SK-N-SH (cell line): ENCODE measurements at regions not wholly inside any gene's neighbourhood (a gene's known extent, or its start where the extent isn't known, plus 50 kb on each side); places are given as distances from the start of the nearest gene placed in this dataset.

Experiments used
- CTCF ChIA-PET: fragments of 300-600, 350-600 bp; formaldehyde crosslinking; extraction: SDS; loops from one replicate; lab custom pipeline; 2021; lab: Yijun Ruan, JAX
- POLR2A ChIA-PET: fragments of 350-600 bp; sonication (Branson Sonifier 250); formaldehyde crosslinking; extraction: SDS; loops from one replicate; lab custom pipeline; 2020; ENCODE audit warnings: antibody characterized with exemption, inconsistent platforms; lab: Yijun Ruan, JAX
- DNase-seq: peaks from one replicate; pipeline ENCODE4 v3.0.0; 2012
- H2AFZ ChIP-seq: fragments of 200-600 bp; sonication (generic); 2 replicates; pipeline ENCODE4 v1.8.1; 2016; ENCODE audit warnings: antibody characterized with exemption, mild to moderate bottlenecking, low read depth
- H3F3A ChIP-seq: fragments of 200-600 bp; sonication (generic); replicated peaks from 2 replicates; pipeline ENCODE3; 2016; ENCODE audit warnings: antibody characterized with exemption, mild to moderate bottlenecking; ENCODE audit not compliant: insufficient read depth
- H3K27ac ChIP-seq, 2 experiments: fragments of 200-500 bp in 1 of 2; fragments of 200-600 bp in 1 of 2; sonication (Bioruptor generic) in 1 of 2; sonication (generic), shearing (Covaris generic) in 1 of 2; 2 replicates each; pipeline versions ENCODE4 v1.5.1 to v1.6.1; 2014 to 2016; ENCODE audit warnings: low read depth in 2 of 2, inconsistent platforms in 1 of 2, low read length in 1 of 2, mild to moderate bottlenecking in 1 of 2, mixed read lengths in 1 of 2
- H3K27me3 ChIP-seq: fragments of 200-600 bp; sonication (generic), shearing (Covaris generic); 2 replicates; pipeline ENCODE4 v1.6.1; 2016; ENCODE audit warnings: mixed run types; ENCODE audit not compliant: insufficient read depth
- H3K36me3 ChIP-seq, 2 experiments: fragments of 200-500 bp in 1 of 2; fragments of 200-600 bp in 1 of 2; sonication (Bioruptor generic) in 1 of 2; sonication (generic) in 1 of 2; replicated peaks in 1 of 2; 2 replicates each; pipeline versions ENCODE3 to v1.5.1; 2014 to 2016; ENCODE audit warnings: low read length in 1 of 2, mild to moderate bottlenecking in 1 of 2; ENCODE audit not compliant: insufficient read depth in 2 of 2, control insufficient read depth in 1 of 2
- H3K4me1 ChIP-seq, 2 experiments: fragments of 200-500 bp in 1 of 2; fragments of 200-600 bp in 1 of 2; sonication (Bioruptor generic) in 1 of 2; sonication (generic), shearing (Covaris generic) in 1 of 2; 2 replicates each; pipeline versions ENCODE4 v1.5.1 to v1.6.1; 2014 to 2016; ENCODE audit warnings: low read depth in 1 of 2, low read length in 1 of 2, mixed run types in 1 of 2; ENCODE audit not compliant: insufficient read depth in 2 of 2, control insufficient read depth in 1 of 2
- H3K4me2 ChIP-seq: fragments of 200-600 bp; sonication (generic), shearing (Covaris generic); 2 replicates; pipeline ENCODE4 v1.6.1; 2017; ENCODE audit warnings: mixed run types
- H3K4me3 ChIP-seq, 2 experiments: fragments of 200-500 bp in 1 of 2; fragments of 200-600 bp in 1 of 2; sonication (Bioruptor generic) in 1 of 2; sonication (generic), shearing (Covaris generic) in 1 of 2; 2 replicates each; pipeline versions ENCODE4 v1.5.1 to v1.8.1; 2014 to 2016; ENCODE audit warnings: low read depth in 2 of 2, inconsistent platforms in 1 of 2, low read length in 1 of 2, mild to moderate bottlenecking in 1 of 2, mixed read lengths in 1 of 2, moderate library complexity in 1 of 2
- H3K79me2 ChIP-seq: fragments of 200-600 bp; sonication (generic); 2 replicates; pipeline ENCODE4 v1.8.1; 2017; ENCODE audit warnings: mild to moderate bottlenecking; ENCODE audit not compliant: insufficient read depth
- H3K9ac ChIP-seq: fragments of 200-600 bp; sonication (generic); 2 replicates; pipeline ENCODE4 v1.6.1; 2017; ENCODE audit warnings: mixed run types
- H3K9me2 ChIP-seq: fragments of 200-600 bp; sonication (generic); 2 replicates; pipeline ENCODE4 v1.6.1; 2017; ENCODE audit warnings: mixed run types
- H3K9me3 ChIP-seq: fragments of 200-600 bp; sonication (generic); 2 replicates; pipeline ENCODE4 v1.6.1; 2017; ENCODE audit warnings: mixed run types, mild to moderate bottlenecking, moderate library complexity
- H4K20me1 ChIP-seq: fragments of 200-600 bp; sonication (generic); 2 replicates; pipeline ENCODE4 v1.6.1; 2017; ENCODE audit warnings: mild to moderate bottlenecking, mixed run types; ENCODE audit not compliant: insufficient read depth
- ELF1 ChIP-seq: IDR thresholded peaks from 2 replicates; pipeline ENCODE4 v1.4.0; 2012
- FOSL2 ChIP-seq: IDR thresholded peaks from 2 replicates; pipeline ENCODE4 v1.4.0; 2012; ENCODE audit warnings: low read depth, mild to moderate bottlenecking, moderate library complexity, borderline replicate concordance
- GATA2 ChIP-seq: sonication (generic); formaldehyde crosslinking; IDR thresholded peaks from 2 replicates; pipeline ENCODE4 v1.5.0; 2020; ENCODE audit warnings: mild to moderate bottlenecking, missing genetic modification reagents
- JUND ChIP-seq: IDR thresholded peaks from 2 replicates; pipeline ENCODE4 v1.4.0; 2012
- POLR2AphosphoS5 ChIP-seq: IDR thresholded peaks from 2 replicates; pipeline ENCODE4 v1.6.1; 2012; ENCODE audit warnings: low read depth, low read length
- RAD21 ChIP-seq: IDR thresholded peaks from 2 replicates; pipeline ENCODE4 v1.6.1; 2012; ENCODE audit warnings: mild to moderate bottlenecking, low read length
- RXRA ChIP-seq: IDR thresholded peaks from 2 replicates; pipeline ENCODE4 v1.4.0; 2012; ENCODE audit warnings: low read depth, mild to moderate bottlenecking, borderline replicate concordance
- TAF1 ChIP-seq: IDR thresholded peaks from 2 replicates; pipeline ENCODE4 v1.6.1; 2012; ENCODE audit warnings: low read depth, mild to moderate bottlenecking, low read length, moderate library complexity, borderline replicate concordance
- WGBS: methylation state at CpG from one replicate; pipeline ENCODE4 v1.1.6; 2017; ENCODE audit warnings: low lambda C conversion rate; 5-methylcytosine and 5-hydroxymethylcytosine counted together
- TF ChIP-seq, protein P1 (sequence below): IDR thresholded peaks from 2 replicates; pipeline ENCODE4 v1.4.0; 2012; ENCODE audit warnings: low read depth, borderline replicate concordance
- TF ChIP-seq, protein P2 (sequence below): IDR thresholded peaks from 2 replicates; pipeline ENCODE4 v1.4.0; 2012; ENCODE audit warnings: low read depth

DNA sequence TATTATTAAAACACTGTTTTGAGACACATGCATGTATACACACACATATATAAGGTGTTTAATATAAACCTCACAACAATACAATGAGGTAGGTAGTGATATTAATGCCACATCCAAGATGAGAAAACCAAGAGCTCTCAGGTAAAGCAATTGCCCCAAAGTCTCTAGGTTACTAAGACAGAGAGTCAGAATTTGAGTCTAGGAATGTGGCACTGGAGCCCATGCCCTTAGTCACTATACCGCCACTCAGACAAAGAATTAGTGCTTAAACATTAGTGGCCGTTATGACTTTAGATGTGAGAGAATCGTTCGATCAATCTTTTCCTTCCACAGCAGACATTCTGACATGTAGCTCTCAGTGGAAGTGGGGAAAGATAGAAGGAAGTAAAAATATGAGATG, 108.2 kb upstream of the ACSL4 start (continued):
- TF ChIP-seq, protein P1, sequence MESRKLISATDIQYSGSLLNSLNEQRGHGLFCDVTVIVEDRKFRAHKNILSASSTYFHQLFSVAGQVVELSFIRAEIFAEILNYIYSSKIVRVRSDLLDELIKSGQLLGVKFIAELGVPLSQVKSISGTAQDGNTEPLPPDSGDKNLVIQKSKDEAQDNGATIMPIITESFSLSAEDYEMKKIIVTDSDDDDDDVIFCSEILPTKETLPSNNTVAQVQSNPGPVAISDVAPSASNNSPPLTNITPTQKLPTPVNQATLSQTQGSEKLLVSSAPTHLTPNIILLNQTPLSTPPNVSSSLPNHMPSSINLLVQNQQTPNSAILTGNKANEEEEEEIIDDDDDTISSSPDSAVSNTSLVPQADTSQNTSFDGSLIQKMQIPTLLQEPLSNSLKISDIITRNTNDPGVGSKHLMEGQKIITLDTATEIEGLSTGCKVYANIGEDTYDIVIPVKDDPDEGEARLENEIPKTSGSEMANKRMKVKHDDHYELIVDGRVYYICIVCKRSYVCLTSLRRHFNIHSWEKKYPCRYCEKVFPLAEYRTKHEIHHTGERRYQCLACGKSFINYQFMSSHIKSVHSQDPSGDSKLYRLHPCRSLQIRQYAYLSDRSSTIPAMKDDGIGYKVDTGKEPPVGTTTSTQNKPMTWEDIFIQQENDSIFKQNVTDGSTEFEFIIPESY, result no peak
- no peak for TF ChIP-seq POLR2AphosphoS5
- TF ChIP-seq RAD21, result no peak
- no peak for TF ChIP-seq TAF1

DNA sequence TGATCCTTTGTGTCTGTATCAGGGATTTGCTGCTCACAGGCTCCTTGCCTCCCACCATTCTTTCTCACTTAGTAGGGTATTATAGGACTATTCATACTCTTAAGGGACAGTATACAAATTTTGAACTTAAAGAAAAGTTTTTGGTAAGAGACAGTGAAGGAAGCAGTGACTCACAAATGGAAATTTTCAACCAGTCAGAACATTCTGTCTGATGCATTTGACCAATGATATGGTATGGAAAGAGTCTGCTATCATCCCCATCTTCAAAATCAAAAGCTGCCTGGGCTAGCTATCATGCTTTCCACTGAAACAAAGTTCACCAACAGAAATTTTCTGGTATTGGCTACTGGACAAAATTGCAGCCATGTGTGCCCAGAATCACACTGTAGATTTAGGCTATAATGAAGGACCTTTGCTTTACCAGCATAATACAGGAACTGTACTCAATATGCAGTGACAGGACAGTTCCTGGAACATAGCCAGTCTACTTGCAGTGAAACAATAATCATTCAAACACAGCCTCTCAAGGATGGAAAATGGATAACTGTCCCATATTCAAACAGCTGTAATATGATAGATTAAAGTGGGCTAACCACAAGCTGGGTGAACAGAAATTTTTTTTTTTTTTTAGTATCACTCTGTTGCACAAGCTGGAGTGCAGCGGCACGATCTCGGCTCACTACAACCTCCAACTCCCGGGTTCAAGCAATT, 109.0 kb upstream of the ACSL4 start:
- no peak for DNase-seq
- Histone ChIP-seq H3K27me3 (no peaks in the 10 kb centered on the region), H3K27ac (peak overlapping the region in 1 of 2 experiments; percentile 79; a peak in 2 of 4 replicates), H2AFZ (peak overlapping the region; percentile 26; the same call in 1 of the 2 replicates), H3F3A (no peaks in the 10 kb centered on the region), H3K9ac (no peak overlapping the region), H4K20me1 (no peaks in the 10 kb centered on the region), H3K36me3 (no peaks in the 10 kb centered on the region), H3K4me2 (no peak overlapping the region), H3K9me3 (no peaks in the 10 kb centered on the region), H3K4me1 (peaks cover 2 to 13% of the 10 kb centered on the region in 2 experiments; a peak in 2 of 4 replicates), H3K9me2 (no peaks in the 10 kb centered on the region), H3K4me3 (no peak overlapping the region), H3K79me2 (no peaks in the 10 kb centered on the region)
- TF ChIP-seq FOSL2 (0 out of 2 replicates have a peak, but pooled peaks have one; percentile 15), GATA2 (CRISPR knock-in tag) (no peak), JUND (no peak), RXRA (no peak)
- TF ChIP-seq, protein P2, sequence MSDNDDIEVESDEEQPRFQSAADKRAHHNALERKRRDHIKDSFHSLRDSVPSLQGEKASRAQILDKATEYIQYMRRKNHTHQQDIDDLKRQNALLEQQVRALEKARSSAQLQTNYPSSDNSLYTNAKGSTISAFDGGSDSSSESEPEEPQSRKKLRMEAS, result no peak
- WGBS, result 76% methylated on average over 4 of the region's 4 CpGs
- POLR2A ChIA-PET, result no interaction called here
- CTCF ChIA-PET, result interaction anchor here (0.6 to 5.4 kb wide), 2 partner anchors 15 to 23 kb away, joined by 3 to 28 read pairs; no protein-coding TSS in a partner anchor

DNA sequence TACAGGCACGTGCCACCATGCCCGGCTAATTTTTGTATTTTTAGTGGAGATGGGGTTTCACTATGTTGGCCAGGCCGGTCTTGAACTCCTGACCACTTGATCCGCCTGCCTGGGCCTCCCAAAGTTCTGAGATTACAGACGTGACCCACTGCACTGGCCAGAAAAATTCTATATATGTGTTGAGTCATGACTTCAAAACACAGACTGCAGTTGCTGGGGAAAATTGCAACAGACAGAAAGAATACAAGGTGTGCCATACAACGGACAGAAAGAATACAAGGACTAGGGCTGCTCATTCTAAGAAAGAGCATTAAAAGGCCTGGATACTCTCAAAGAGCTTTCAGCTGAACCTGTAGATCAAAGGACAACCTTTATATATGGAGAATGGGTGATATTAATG, 109.6 kb upstream of the ACSL4 start:
- Histone ChIP-seq H3K27me3 (no peaks in the 10 kb centered on the region), H3F3A (no peaks in the 10 kb centered on the region)
- TF ChIP-seq, protein P2, result no peak
- TF ChIP-seq ELF1, result no peak
- TF ChIP-seq, all 33 proteins: peak for 0
- Histone ChIP-seq H3K9ac (no peak overlapping the region), H3K79me2 (no peaks in the 10 kb centered on the region), H3K4me3 (no peak overlapping the region), H3K4me2 (no peak overlapping the region), H3K9me3 (no peaks in the 10 kb centered on the region), H2AFZ (no peak overlapping the region), H4K20me1 (no peaks in the 10 kb centered on the region), H3K27ac (no peak overlapping the region), H3K36me3 (no peaks in the 10 kb centered on the region), H3K9me2 (no peaks in the 10 kb centered on the region), H3K4me1 (peaks cover 2 to 18% of the 10 kb centered on the region in 2 experiments; a peak in 2 of 4 replicates)
- no peak for DNase-seq
- CTCF ChIA-PET, result interaction anchor here (0.6 to 5.4 kb wide), 2 partner anchors 15 to 24 kb away, joined by 3 to 28 read pairs; no protein-coding TSS in a partner anchor
- POLR2A ChIA-PET, result no interaction called here
- 67% methylated on average over 5 of the region's 6 CpGs for WGBS
